Kidney epithelial cell (primary cell): ENCODE measurements at regions not wholly inside any gene's neighbourhood (a gene's known extent, or its start where the extent isn't known, plus 50 kb on each side); places are given as distances from the start of the nearest gene placed in this dataset.
"Not testable (repeated sequence)": the region's sequence is repeated elsewhere in the genome, so short reads cannot be mapped to it uniquely, and the experiment has no call there.

Experiments used
- DNase-seq: peaks from one replicate; pipeline ENCODE4 v3.0.0-alpha.2; 2010; ENCODE audit warnings: low read depth
- H3K27me3 ChIP-seq: 2 replicates; pipeline ENCODE4 v1.6.0; 2011; ENCODE audit warnings: low read length; ENCODE audit not compliant: control insufficient read depth, insufficient read depth
- H3K36me3 ChIP-seq: 2 replicates; pipeline ENCODE4 v1.5.1; 2011; ENCODE audit warnings: low read length; ENCODE audit not compliant: control insufficient read depth, insufficient read depth
- H3K4me3 ChIP-seq: 2 replicates; pipeline ENCODE4 v1.5.1; 2011; ENCODE audit warnings: low read depth, mild to moderate bottlenecking, control low read depth, low read length
- CTCF ChIP-seq: IDR thresholded peaks from 2 replicates; pipeline ENCODE4 v1.5.1; 2011; ENCODE audit warnings: mild to moderate bottlenecking, moderate library complexity, low read length, control low read depth, inconsistent platforms; ENCODE audit not compliant: insufficient read depth, poor library complexity, severe bottlenecking

GRCh38 chr1:101410048-101410878 lies 173.4 kb downstream of the S1PR1 start:
- Histone ChIP-seq H3K36me3 (no peaks in the 10 kb centered on the region), H3K4me3 (no peak overlapping the region), H3K27me3 (no peaks in the 10 kb centered on the region)
- DNase-seq: no peak
- TF ChIP-seq CTCF: no peak

- no peak overlapping the region for H3K4me3 ChIP-seq
- no peak for DNase-seq
- no peaks in the 10 kb centered on the region for H3K27me3 ChIP-seq
- TF ChIP-seq CTCF: no peak
- no peaks in the 10 kb centered on the region for H3K36me3 ChIP-seq
Measured at GRCh38 chr1:101420406-101420805, 183.6 kb downstream of the S1PR1 start.

GRCh38 chr1:101428083-101428482 lies 191.3 kb downstream of the S1PR1 start:
- not testable (repeated sequence) for H3K36me3 ChIP-seq, H3K4me3 ChIP-seq, H3K27me3 ChIP-seq, DNase-seq

- DNase-seq: no peak
- no peak for TF ChIP-seq CTCF
- H3K36me3 ChIP-seq: no peaks in the 10 kb centered on the region
Measured at GRCh38 chr1:101428562-101428961, 191.7 kb downstream of the S1PR1 start.

GRCh38 chr1:101431956-101432510 lies 195.2 kb downstream of the S1PR1 start:
- no peaks in the 10 kb centered on the region for H3K36me3 ChIP-seq
- H3K27me3 ChIP-seq: no peaks in the 10 kb centered on the region
- H3K4me3 ChIP-seq: no peak overlapping the region
- TF ChIP-seq CTCF: no peak
- no peak for DNase-seq

More at GRCh38 chr1:101428562-101428961, 191.7 kb downstream of the S1PR1 start:
- Histone ChIP-seq H3K4me3 (no peak overlapping the region), H3K27me3 (no peaks in the 10 kb centered on the region)

GRCh38 chr1:101435831-101436511 lies 199.2 kb downstream of the S1PR1 start:
- no peak for DNase-seq
- no peak for TF ChIP-seq CTCF
- Histone ChIP-seq H3K4me3 (no peak overlapping the region), H3K36me3 (no peaks in the 10 kb centered on the region), H3K27me3 (no peaks in the 10 kb centered on the region)
